ENCODE measurements at regions not wholly inside any gene's neighbourhood (a gene's known extent, or its start where the extent isn't known, plus 50 kb on each side); places are given as distances from the start of the nearest gene placed in this dataset.

- TF ChIP-seq CTCF (IDR thresholded peaks at IDR 0.05), result no peak
- no peak for TF ChIP-seq EZH2 (IDR thresholded peaks at IDR 0.05)
These were observed 198.1 kb downstream of the SEC23A start for GRCh38 chr14:38904959-38905358.

Measured in neural progenitor cell (in vitro differentiated cells).